Liver (tissue), 8 donors: ENCODE measurements at regions not wholly inside any gene's neighbourhood (a gene's known extent, or its start where the extent isn't known, plus 50 kb on each side); places are given as distances from the start of the nearest gene placed in this dataset.

Source experiments
- DNase-seq: peaks from one replicate; pipeline ENCODE4 v3.0.0-alpha.2; 2017; ENCODE audit warnings: low spot score
- H3K27ac ChIP-seq, 2 donors: one replicate each; pipeline ENCODE4 v1.7.0; 2013; ENCODE audit warnings: inconsistent platforms in 2 of 2, low read length in 2 of 2, control low read depth in 1 of 2, low read depth in 1 of 2, mild to moderate bottlenecking in 1 of 2
- H3K27me3 ChIP-seq, 4 donors: one replicate each; pipeline versions ENCODE4 v1.6.1 to v1.7.0; 2013; ENCODE audit warnings: low read length in 3 of 4, inconsistent platforms in 1 of 4, mild to moderate bottlenecking in 1 of 4, moderate library complexity in 1 of 4; ENCODE audit not compliant: control insufficient read depth in 4 of 4, insufficient read depth in 4 of 4
- H3K36me3 ChIP-seq, 4 donors: one replicate each; pipeline versions ENCODE4 v1.6.1 to v1.7.0; 2013; ENCODE audit warnings: low read length in 3 of 4, mild to moderate bottlenecking in 3 of 4, low read depth in 1 of 4, moderate library complexity in 1 of 4; ENCODE audit not compliant: control insufficient read depth in 4 of 4, insufficient read depth in 3 of 4
- H3K4me1 ChIP-seq, 4 donors: one replicate each; pipeline versions ENCODE4 v1.6.1 to v1.7.0; 2013; ENCODE audit warnings: low read length in 3 of 4, mild to moderate bottlenecking in 3 of 4, moderate library complexity in 1 of 4; ENCODE audit not compliant: control insufficient read depth in 4 of 4, insufficient read depth in 4 of 4
- H3K4me3 ChIP-seq, 3 donors: one replicate each; pipeline versions ENCODE4 v1.6.1 to v1.7.0; 2013; ENCODE audit warnings: low read length in 3 of 3, control low read depth in 1 of 3, low read depth in 1 of 3, mild to moderate bottlenecking in 1 of 3
- H3K9ac ChIP-seq, 2 donors: one replicate each; pipeline ENCODE4 v1.7.0; 2013; ENCODE audit warnings: low read length in 2 of 2, mild to moderate bottlenecking in 2 of 2, moderate library complexity in 2 of 2, control low read depth in 1 of 2, low read depth in 1 of 2
- H3K9me3 ChIP-seq, 4 donors: one replicate each; pipeline versions ENCODE4 v1.6.1 to v1.7.0; 2013; ENCODE audit warnings: low read length in 3 of 4; ENCODE audit not compliant: control insufficient read depth in 4 of 4
- EGR1 ChIP-seq, 2 donors: IDR thresholded peaks; 2 replicates each; pipeline ENCODE4 v1.6.1; 2016 to 2018; ENCODE audit warnings: antibody characterized with exemption in 2 of 2, low read depth in 2 of 2
- FOXA1 ChIP-seq: IDR thresholded peaks from 2 replicates; pipeline ENCODE4 v1.6.1; 2016; ENCODE audit warnings: antibody characterized with exemption
- FOXA2 ChIP-seq: IDR thresholded peaks from 2 replicates; pipeline ENCODE4 v1.6.1; 2016; ENCODE audit warnings: antibody characterized with exemption
- GABPA ChIP-seq, 2 donors: IDR thresholded peaks in 1 of 2; conservative IDR thresholded peaks in 1 of 2; 2 replicates each; pipeline ENCODE4 v1.6.1; 2016; ENCODE audit warnings: antibody characterized with exemption in 2 of 2, mild to moderate bottlenecking in 1 of 2, moderate library complexity in 1 of 2
- HNF4A ChIP-seq, 2 donors: conservative IDR thresholded peaks; 2 replicates each; pipeline ENCODE4 v1.6.1; 2016; ENCODE audit warnings: antibody characterized with exemption in 2 of 2, mild to moderate bottlenecking in 2 of 2
- HNF4G ChIP-seq: IDR thresholded peaks from 2 replicates; pipeline ENCODE4 v1.6.1; 2016; ENCODE audit warnings: antibody characterized with exemption
- JUND ChIP-seq, 2 donors: IDR thresholded peaks; 2 replicates each; pipeline ENCODE4 v1.6.1; 2016; ENCODE audit warnings: antibody characterized with exemption in 2 of 2
- NR2F2 ChIP-seq: IDR thresholded peaks from 2 replicates; pipeline ENCODE4 v1.6.1; 2016; ENCODE audit warnings: antibody characterized with exemption
- RAD21 ChIP-seq, 2 donors: IDR thresholded peaks; 2 replicates each; pipeline ENCODE4 v1.6.1; 2016; ENCODE audit warnings: antibody characterized with exemption in 2 of 2, mild to moderate bottlenecking in 2 of 2
- RXRA ChIP-seq, 2 donors: IDR thresholded peaks; 2 replicates each; pipeline ENCODE4 v1.6.1; 2017 to 2018; ENCODE audit warnings: antibody characterized with exemption in 2 of 2, mild to moderate bottlenecking in 1 of 2
- SP1 ChIP-seq: IDR thresholded peaks from 2 replicates; pipeline ENCODE4 v1.6.1; 2018; ENCODE audit warnings: antibody characterized with exemption, mild to moderate bottlenecking
- TAF1 ChIP-seq: conservative IDR thresholded peaks from 2 replicates; pipeline ENCODE4 v1.6.1; 2016; ENCODE audit warnings: antibody characterized with exemption, mild to moderate bottlenecking
- YY1 ChIP-seq: IDR thresholded peaks from 2 replicates; pipeline ENCODE4 v1.6.1; 2016; ENCODE audit warnings: antibody characterized with exemption, mild to moderate bottlenecking
- WGBS: extraction: QIAGEN DNeasy Blood & Tissue Kit; methylation state at CpG from one replicate; pipeline ENCODE4 v1.1.7; 2013; 5-methylcytosine and 5-hydroxymethylcytosine counted together
- TF ChIP-seq, protein P1 (sequence below): IDR thresholded peaks from 2 replicates; pipeline ENCODE4 v1.6.1; 2016; ENCODE audit warnings: antibody characterized with exemption
- TF ChIP-seq, protein P2 (sequence below): IDR thresholded peaks from 2 replicates; pipeline ENCODE4 v1.6.1; 2016; ENCODE audit warnings: antibody characterized with exemption, mild to moderate bottlenecking
- TF ChIP-seq, protein P3 (sequence below): IDR thresholded peaks from 2 replicates; pipeline ENCODE4 v1.6.1; 2016; ENCODE audit warnings: antibody characterized with exemption
- TF ChIP-seq, protein P4 (sequence below): fragments of 150-350 bp; IDR thresholded peaks from 2 replicates; pipeline ENCODE4 v1.5.1; 2017; ENCODE audit warnings: improper control_type of control experiment, low read depth, low read length; ENCODE audit not compliant: missing input control
- donor health status: healthy.
- donor health status: healthy.
- donor health status: healthy.
- donor health status: healthy.
- donor health status: healthy.

DNA sequence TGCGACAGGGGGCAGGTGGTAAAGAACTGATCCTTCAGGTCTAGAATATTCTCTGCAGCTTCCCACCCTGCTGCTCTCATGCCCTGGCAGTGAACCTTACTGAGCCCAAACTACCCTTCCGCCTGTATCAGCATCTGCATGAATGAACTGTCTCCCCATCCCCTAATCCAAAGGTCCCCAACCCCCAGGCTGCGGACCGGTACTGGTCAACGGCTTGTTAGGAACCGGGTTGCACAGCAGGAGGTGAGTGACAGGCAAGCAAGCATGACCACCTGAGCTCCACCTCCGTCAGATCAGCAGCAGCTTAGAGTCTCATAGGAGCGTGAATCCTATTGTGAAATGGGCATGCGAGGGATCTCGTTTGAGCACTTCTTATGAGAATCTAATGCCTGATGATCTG is 58.2 kb upstream of the LMO1 start:
- DNase-seq = no peak
- no peaks in the 10 kb centered on the region for H3K4me1 ChIP-seq
- H3K36me3 ChIP-seq = no peaks in the 10 kb centered on the region
- 89% methylated on average over 10 of the region's 10 CpGs for WGBS
- no peak overlapping the region for H3K9ac ChIP-seq
- TF ChIP-seq JUND (IDR thresholded peaks at IDR 0.05) = no peak
- TF ChIP-seq FOXA1 = no peak
- TF ChIP-seq TAF1 = no peak
- TF ChIP-seq, protein P1, sequence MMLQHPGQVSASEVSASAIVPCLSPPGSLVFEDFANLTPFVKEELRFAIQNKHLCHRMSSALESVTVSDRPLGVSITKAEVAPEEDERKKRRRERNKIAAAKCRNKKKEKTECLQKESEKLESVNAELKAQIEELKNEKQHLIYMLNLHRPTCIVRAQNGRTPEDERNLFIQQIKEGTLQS = no peak
- no peak for TF ChIP-seq RXRA (IDR thresholded peaks at IDR 0.05)
- no peak for TF ChIP-seq SP1
- H3K27me3 ChIP-seq = peaks cover 0 to 2% (median 0%) of the 10 kb centered on the region in 4 donors
- no peak overlapping the region for H3K27ac ChIP-seq
- no peak overlapping the region for H3K4me3 ChIP-seq
- no peaks in the 10 kb centered on the region for H3K9me3 ChIP-seq

DNA sequence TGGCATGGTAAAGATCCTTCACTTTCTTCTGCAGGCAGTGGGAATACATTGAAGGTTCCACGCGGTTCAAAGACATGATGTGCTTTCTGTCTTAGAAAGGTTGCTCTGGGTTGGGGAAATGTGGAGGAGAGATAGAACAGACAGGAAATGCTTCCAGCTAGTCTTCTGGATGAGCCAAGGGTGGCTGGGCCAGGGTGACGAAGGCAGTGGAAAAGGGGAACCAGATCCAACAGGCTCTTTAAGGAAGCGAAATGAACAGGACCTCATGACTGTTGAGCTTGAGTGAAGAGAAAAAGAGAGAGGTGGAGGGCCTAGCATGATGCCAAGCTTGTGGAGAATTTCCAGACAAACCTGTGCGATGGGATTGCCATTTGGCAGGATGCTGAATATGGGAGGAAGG is 56.4 kb upstream of the LMO1 start:
- H3K36me3 ChIP-seq = no peaks in the 10 kb centered on the region
- peaks cover 0 to 2% (median 0%) of the 10 kb centered on the region in 4 donors for H3K27me3 ChIP-seq
- TF ChIP-seq EGR1 (IDR thresholded peaks at IDR 0.05; ENCODE audit: low read depth in 2 of 2) = no peak
- no peak for TF ChIP-seq FOXA1
- no peak for TF ChIP-seq RAD21 (IDR thresholded peaks at IDR 0.05)
- TF ChIP-seq FOXA2 = no peak
- TF ChIP-seq HNF4A (conservative IDR thresholded peaks at IDR 0.05) = no peak
- no peak for TF ChIP-seq NR2F2
- TF ChIP-seq TAF1 = no peak
- TF ChIP-seq, protein P2, sequence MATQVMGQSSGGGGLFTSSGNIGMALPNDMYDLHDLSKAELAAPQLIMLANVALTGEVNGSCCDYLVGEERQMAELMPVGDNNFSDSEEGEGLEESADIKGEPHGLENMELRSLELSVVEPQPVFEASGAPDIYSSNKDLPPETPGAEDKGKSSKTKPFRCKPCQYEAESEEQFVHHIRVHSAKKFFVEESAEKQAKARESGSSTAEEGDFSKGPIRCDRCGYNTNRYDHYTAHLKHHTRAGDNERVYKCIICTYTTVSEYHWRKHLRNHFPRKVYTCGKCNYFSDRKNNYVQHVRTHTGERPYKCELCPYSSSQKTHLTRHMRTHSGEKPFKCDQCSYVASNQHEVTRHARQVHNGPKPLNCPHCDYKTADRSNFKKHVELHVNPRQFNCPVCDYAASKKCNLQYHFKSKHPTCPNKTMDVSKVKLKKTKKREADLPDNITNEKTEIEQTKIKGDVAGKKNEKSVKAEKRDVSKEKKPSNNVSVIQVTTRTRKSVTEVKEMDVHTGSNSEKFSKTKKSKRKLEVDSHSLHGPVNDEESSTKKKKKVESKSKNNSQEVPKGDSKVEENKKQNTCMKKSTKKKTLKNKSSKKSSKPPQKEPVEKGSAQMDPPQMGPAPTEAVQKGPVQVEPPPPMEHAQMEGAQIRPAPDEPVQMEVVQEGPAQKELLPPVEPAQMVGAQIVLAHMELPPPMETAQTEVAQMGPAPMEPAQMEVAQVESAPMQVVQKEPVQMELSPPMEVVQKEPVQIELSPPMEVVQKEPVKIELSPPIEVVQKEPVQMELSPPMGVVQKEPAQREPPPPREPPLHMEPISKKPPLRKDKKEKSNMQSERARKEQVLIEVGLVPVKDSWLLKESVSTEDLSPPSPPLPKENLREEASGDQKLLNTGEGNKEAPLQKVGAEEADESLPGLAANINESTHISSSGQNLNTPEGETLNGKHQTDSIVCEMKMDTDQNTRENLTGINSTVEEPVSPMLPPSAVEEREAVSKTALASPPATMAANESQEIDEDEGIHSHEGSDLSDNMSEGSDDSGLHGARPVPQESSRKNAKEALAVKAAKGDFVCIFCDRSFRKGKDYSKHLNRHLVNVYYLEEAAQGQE = no peak
- TF ChIP-seq RXRA (IDR thresholded peaks at IDR 0.05) = no peak
- no peak for TF ChIP-seq JUND (IDR thresholded peaks at IDR 0.05)
- no peaks in the 10 kb centered on the region for H3K4me1 ChIP-seq
- 81% methylated on average over 5 of the region's 5 CpGs for WGBS
- no peak for DNase-seq
- H3K9me3 ChIP-seq = no peaks in the 10 kb centered on the region
- H3K27ac ChIP-seq = no peak overlapping the region
- no peak overlapping the region for H3K9ac ChIP-seq
- H3K4me3 ChIP-seq = no peak overlapping the region

DNA sequence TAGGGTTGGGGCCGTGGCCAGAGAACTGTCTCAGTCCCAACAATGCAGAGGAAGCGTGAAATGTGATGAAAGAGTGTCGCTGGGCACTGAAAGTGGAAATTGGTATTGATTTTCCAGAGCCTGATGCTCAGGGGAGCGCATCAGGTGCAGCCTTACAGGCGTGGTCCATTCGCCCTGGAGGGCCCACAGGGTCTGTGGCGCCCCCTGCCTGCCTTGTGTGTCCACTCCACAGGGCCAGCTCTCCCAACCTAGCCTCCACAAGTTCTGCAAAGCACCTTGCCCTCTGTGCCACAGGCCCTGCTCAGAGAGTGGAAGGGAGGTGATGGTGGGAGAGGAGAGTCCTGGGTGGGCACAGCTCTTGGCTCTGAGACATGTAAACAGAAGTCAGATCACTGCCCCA is 54.9 kb upstream of the LMO1 start:
- DNase-seq = no peak
- H3K4me1 ChIP-seq = no peaks in the 10 kb centered on the region
- WGBS = 61% methylated on average over 7 of the region's 7 CpGs
- no peak overlapping the region for H3K4me3 ChIP-seq
- no peaks in the 10 kb centered on the region for H3K27me3 ChIP-seq
- H3K27ac ChIP-seq = no peak overlapping the region
- H3K9ac ChIP-seq = no peak overlapping the region
- H3K36me3 ChIP-seq = no peaks in the 10 kb centered on the region
- no peaks in the 10 kb centered on the region for H3K9me3 ChIP-seq
- TF ChIP-seq EGR1 (IDR thresholded peaks at IDR 0.05; ENCODE audit: low read depth in 2 of 2) = no peak
- TF ChIP-seq RAD21 (IDR thresholded peaks at IDR 0.05) = no peak
- TF ChIP-seq FOXA1 = no peak
- TF ChIP-seq SP1 = no peak
- TF ChIP-seq HNF4G = no peak
- TF ChIP-seq HNF4A (conservative IDR thresholded peaks at IDR 0.05) = no peak
- TF ChIP-seq GABPA (IDR thresholded peaks at IDR 0.05 in 1 of 2, conservative IDR thresholded peaks at IDR 0.05 in 1 of 2) = no peak
- no peak for TF ChIP-seq NR2F2
- TF ChIP-seq RXRA (IDR thresholded peaks at IDR 0.05) = no peak
- no peak for TF ChIP-seq YY1
- no peak for TF ChIP-seq FOXA2
- TF ChIP-seq, protein P2 = no peak
- TF ChIP-seq, protein P3, sequence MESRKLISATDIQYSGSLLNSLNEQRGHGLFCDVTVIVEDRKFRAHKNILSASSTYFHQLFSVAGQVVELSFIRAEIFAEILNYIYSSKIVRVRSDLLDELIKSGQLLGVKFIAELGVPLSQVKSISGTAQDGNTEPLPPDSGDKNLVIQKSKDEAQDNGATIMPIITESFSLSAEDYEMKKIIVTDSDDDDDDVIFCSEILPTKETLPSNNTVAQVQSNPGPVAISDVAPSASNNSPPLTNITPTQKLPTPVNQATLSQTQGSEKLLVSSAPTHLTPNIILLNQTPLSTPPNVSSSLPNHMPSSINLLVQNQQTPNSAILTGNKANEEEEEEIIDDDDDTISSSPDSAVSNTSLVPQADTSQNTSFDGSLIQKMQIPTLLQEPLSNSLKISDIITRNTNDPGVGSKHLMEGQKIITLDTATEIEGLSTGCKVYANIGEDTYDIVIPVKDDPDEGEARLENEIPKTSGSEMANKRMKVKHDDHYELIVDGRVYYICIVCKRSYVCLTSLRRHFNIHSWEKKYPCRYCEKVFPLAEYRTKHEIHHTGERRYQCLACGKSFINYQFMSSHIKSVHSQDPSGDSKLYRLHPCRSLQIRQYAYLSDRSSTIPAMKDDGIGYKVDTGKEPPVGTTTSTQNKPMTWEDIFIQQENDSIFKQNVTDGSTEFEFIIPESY = no peak
- TF ChIP-seq JUND (IDR thresholded peaks at IDR 0.05) = no peak
- TF ChIP-seq, protein P4, sequence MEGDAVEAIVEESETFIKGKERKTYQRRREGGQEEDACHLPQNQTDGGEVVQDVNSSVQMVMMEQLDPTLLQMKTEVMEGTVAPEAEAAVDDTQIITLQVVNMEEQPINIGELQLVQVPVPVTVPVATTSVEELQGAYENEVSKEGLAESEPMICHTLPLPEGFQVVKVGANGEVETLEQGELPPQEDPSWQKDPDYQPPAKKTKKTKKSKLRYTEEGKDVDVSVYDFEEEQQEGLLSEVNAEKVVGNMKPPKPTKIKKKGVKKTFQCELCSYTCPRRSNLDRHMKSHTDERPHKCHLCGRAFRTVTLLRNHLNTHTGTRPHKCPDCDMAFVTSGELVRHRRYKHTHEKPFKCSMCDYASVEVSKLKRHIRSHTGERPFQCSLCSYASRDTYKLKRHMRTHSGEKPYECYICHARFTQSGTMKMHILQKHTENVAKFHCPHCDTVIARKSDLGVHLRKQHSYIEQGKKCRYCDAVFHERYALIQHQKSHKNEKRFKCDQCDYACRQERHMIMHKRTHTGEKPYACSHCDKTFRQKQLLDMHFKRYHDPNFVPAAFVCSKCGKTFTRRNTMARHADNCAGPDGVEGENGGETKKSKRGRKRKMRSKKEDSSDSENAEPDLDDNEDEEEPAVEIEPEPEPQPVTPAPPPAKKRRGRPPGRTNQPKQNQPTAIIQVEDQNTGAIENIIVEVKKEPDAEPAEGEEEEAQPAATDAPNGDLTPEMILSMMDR = no peak
